Ascending aorta (tissue), 2 donors: ENCODE measurements at regions not wholly inside any gene's neighbourhood (a gene's known extent, or its start where the extent isn't known, plus 50 kb on each side); places are given as distances from the start of the nearest gene placed in this dataset.

ENCODE experiments used
- DNase-seq, 2 donors: peaks; one replicate each; pipeline ENCODE4 v3.0.0-alpha.2; 2019; ENCODE audit warnings: low spot score in 2 of 2
- H3K27ac ChIP-seq, 2 donors: fragments of 200-600 bp; sonication (generic); one replicate each; pipeline ENCODE4 v1.5.1; 2016 to 2017; ENCODE audit warnings: mild to moderate bottlenecking in 1 of 2
- H3K27me3 ChIP-seq: fragments of 200-600 bp; sonication (generic); one replicate; pipeline ENCODE4 v1.5.1; 2017
- H3K36me3 ChIP-seq, 2 donors: fragments of 200-600 bp; sonication (generic); one replicate each; pipeline ENCODE4 v1.5.1; 2016
- H3K4me1 ChIP-seq, 2 donors: fragments of 200-600 bp; sonication (generic); one replicate each; pipeline ENCODE4 v1.5.1; 2016 to 2017; ENCODE audit warnings: mild to moderate bottlenecking in 1 of 2
- H3K4me3 ChIP-seq, 2 donors: fragments of 200-600 bp; sonication (generic); one replicate each; pipeline ENCODE4 v1.5.1; 2016 to 2017; ENCODE audit warnings: mild to moderate bottlenecking in 1 of 2
- H3K9me3 ChIP-seq, 2 donors: fragments of 200-600 bp; sonication (generic); one replicate each; pipeline ENCODE4 v1.5.1; 2016
- CTCF ChIP-seq, 3 experiments: fragments of 200-600 bp in 2 of 3; fragments of 450-650 bp in 1 of 3; sonication (generic) in 2 of 3; IDR thresholded peaks; one replicate each; pipeline ENCODE4 v1.5.1; 2016 to 2019; ENCODE audit warnings: antibody characterized with exemption in 3 of 3, mild to moderate bottlenecking in 1 of 3, moderate library complexity in 1 of 3
- intact Hi-C: fragments of 100-400 bp; cut with DNase I; formaldehyde crosslinking; loops from one replicate; pipeline ENCODE4 v1.15.1; 2023

- H3K27ac ChIP-seq, result no peak overlapping the region
- DNase-seq, result no peak
- H3K4me1 ChIP-seq, result no peaks in the 10 kb centered on the region
- H3K27me3 ChIP-seq, result no peaks in the 10 kb centered on the region
- H3K36me3 ChIP-seq, result no peaks in the 10 kb centered on the region
- intact Hi-C loops, result no loop called here
- no peak for TF ChIP-seq CTCF (IDR thresholded peaks at IDR 0.05)
- no peak overlapping the region for H3K4me3 ChIP-seq
- no peaks in the 10 kb centered on the region for H3K9me3 ChIP-seq
These were observed 168.2 kb downstream of the SOX2 start for GRCh38 chr3:181879926-181880325.

- Histone ChIP-seq H3K4me1 (no peaks in the 10 kb centered on the region), H3K27ac (no peak overlapping the region), H3K27me3 (no peaks in the 10 kb centered on the region), H3K4me3 (no peak overlapping the region), H3K9me3 (no peaks in the 10 kb centered on the region), H3K36me3 (no peaks in the 10 kb centered on the region)
- TF ChIP-seq CTCF (IDR thresholded peaks at IDR 0.05), result no peak
- DNase-seq, result no peak
- intact Hi-C loops, result no loop called here
These were observed 168.6 kb downstream of the SOX2 start for GRCh38 chr3:181880331-181880730.

- TF ChIP-seq CTCF (IDR thresholded peaks at IDR 0.05), result no peak
- intact Hi-C loops, result no loop called here
- Histone ChIP-seq H3K9me3 (no peaks in the 10 kb centered on the region), H3K27ac (no peak overlapping the region), H3K4me3 (no peak overlapping the region), H3K27me3 (no peaks in the 10 kb centered on the region), H3K4me1 (no peaks in the 10 kb centered on the region), H3K36me3 (no peaks in the 10 kb centered on the region)
- no peak for DNase-seq
These were observed 170.0 kb downstream of the SOX2 start for GRCh38 chr3:181881749-181882148.

GRCh38 chr3:181885868-181886630, 174.3 kb downstream of the SOX2 start:
- Histone ChIP-seq H3K4me3 (no peak overlapping the region), H3K9me3 (no peaks in the 10 kb centered on the region), H3K27me3 (no peaks in the 10 kb centered on the region), H3K36me3 (no peaks in the 10 kb centered on the region), H3K27ac (no peak overlapping the region), H3K4me1 (no peaks in the 10 kb centered on the region)
- TF ChIP-seq CTCF (IDR thresholded peaks at IDR 0.05), result no peak
- no peak for DNase-seq
- intact Hi-C loops, result no loop called here

- DNase-seq, result no peak
- H3K27me3 ChIP-seq, result no peaks in the 10 kb centered on the region
- TF ChIP-seq CTCF (IDR thresholded peaks at IDR 0.05), result no peak
- H3K4me3 ChIP-seq, result no peak overlapping the region
- no peaks in the 10 kb centered on the region for H3K9me3 ChIP-seq
- no peaks in the 10 kb centered on the region for H3K36me3 ChIP-seq
- intact Hi-C loops, result no loop called here
- H3K4me1 ChIP-seq, result no peaks in the 10 kb centered on the region
- no peak overlapping the region for H3K27ac ChIP-seq
These were observed 175.0 kb downstream of the SOX2 start for GRCh38 chr3:181886676-181887075.

GRCh38 chr3:181887685-181888084, 176.0 kb downstream of the SOX2 start:
- no peaks in the 10 kb centered on the region for H3K36me3 ChIP-seq
- H3K27me3 ChIP-seq, result no peaks in the 10 kb centered on the region
- no peak for TF ChIP-seq CTCF (IDR thresholded peaks at IDR 0.05)
- intact Hi-C loops, result no loop called here
- no peaks in the 10 kb centered on the region for H3K4me1 ChIP-seq
- H3K4me3 ChIP-seq, result no peak overlapping the region
- no peak overlapping the region for H3K27ac ChIP-seq
- no peak for DNase-seq
- no peaks in the 10 kb centered on the region for H3K9me3 ChIP-seq
